Stimulated activated CD4-positive, alpha-beta T cell treated with anti-CD3 and anti-CD28 coated beads, Interleukin-12 subunit alpha, Interleukin-12 subunit beta, amount 100 ng/mL, for 4 hours (primary cell): ENCODE measurements at regions not wholly inside any gene's neighbourhood (a gene's known extent, or its start where the extent isn't known, plus 50 kb on each side); places are given as distances from the start of the nearest gene placed in this dataset.

Source experiments
- DNase-seq: peaks from one replicate; pipeline ENCODE4 v3.0.0-alpha.2; 2020

DNA sequence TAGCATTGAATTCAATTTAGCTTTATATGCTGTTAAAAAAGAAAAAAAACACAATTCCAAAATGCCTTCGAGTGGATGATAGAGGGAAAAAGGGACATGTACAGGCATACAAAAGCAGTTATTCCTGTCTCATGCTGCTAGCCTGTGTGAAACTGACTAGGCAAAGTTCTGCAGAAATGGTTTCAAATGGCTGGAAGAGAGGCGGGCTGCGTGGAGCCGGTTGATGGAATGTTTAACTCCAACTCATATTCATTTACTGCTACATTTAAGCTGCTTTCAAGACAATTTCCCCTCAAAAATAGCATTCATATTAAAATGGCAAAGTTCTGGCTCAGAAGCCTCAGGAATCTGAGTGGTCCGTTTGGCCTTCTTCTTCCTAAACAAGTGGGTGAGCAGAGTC is 143.8 kb upstream of the PPARGC1A start:
- no peak for DNase-seq

DNA sequence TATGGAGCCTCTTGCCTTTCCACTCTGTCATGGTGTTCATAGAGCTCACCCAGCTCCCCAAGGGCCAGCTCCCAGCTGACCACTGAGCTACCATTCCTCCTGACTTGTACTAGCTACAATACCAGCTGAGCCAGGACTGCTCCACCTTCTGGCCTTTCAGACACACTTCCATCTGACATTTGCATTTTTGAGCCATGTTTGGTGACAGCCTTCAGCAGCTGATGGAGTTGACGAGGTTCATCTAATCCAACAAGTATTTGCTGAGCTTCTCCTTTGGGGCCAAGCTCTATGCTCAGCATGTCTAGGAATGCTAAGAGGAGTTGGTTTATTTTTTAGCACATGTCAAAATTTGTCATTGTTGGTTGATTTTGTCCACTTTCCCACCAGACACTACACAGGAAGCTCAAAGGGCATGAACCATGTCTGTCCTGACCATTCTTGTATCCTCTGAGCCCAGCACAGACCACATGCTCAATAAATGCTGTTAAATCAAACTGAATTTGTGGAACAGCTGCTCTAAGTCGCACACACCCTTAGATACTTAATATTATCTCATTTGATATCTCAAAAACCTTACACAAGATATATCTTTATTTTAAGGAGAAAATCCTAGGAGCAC is 142.6 kb upstream of the PPARGC1A start:
- no peak for DNase-seq

DNA sequence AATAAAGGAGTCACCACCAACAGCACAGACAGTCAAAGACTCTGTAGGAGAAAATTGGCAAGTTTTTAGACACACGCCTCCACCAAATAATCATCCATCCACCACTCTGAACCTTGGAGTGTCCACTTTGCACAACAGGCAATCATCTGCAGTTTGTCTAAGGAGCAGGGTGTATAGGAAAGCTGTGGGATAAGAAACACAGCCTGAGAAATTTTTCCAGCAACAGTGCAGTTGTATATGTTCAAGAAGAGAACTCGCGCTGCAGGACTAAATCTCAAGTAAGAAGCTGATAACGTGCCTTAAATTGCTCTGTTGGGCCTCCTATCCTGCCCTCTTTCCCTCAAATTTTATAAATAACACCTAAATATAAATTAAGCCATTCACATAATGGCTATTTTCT is 136.7 kb upstream of the PPARGC1A start:
- no peak for DNase-seq

DNA sequence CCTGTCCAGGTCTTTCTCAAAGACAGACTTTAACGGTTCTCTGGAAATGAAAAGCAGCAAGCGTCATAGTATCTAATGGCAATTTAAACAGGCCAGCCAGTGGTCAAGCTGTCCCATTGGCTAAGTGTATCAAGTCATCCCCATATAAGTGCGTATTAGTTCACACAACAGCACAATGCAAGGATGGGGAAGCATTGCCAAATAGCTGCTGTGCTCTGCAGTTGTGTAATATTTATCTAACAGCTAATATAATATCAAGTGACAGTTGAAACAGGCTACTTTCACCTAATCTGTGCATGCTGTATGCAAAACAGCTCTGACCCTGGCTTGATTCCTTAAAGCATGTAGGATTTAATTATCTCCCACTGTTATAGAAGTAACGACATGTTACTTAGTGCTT is 134.8 kb upstream of the PPARGC1A start:
- DNase-seq = no peak

DNA sequence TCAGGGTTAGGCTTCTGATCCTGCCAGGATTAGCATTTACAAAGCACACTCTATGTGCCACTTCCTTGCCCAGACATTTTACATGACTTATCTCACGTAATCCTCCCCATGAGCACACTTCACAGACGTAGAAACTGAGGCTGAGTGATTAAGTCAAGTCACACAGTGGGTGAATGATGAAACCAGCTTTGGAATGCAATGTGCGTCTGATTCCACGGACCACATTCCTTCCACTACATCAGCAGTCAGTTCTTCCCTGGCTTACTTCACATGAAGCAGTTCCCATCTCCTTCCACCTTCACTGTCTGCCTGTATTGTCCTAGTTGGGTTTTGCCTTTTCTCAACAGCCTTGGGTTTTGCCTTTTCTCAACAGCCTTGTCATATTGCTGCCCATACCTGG is 134.3 kb upstream of the PPARGC1A start:
- no peak for DNase-seq

DNA sequence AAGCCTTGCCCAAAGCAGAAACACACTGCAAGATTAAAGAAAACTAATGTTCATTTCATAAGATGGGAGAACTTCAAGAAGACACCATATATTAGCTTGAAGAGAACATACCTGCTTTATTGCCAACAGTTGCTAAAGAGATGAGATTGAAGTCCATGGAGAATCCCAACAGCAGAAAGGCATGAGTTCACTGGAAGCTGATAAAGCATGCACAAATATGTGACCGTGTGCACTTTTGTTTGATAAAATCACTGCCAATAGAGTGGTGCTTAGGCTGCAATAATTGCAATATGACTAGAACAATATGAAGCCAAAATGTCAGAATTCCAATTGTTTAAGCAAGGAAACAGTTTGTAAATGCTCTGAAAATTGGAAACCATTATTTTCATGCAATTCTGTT is 125.9 kb upstream of the PPARGC1A start:
- DNase-seq = no peak

DNA sequence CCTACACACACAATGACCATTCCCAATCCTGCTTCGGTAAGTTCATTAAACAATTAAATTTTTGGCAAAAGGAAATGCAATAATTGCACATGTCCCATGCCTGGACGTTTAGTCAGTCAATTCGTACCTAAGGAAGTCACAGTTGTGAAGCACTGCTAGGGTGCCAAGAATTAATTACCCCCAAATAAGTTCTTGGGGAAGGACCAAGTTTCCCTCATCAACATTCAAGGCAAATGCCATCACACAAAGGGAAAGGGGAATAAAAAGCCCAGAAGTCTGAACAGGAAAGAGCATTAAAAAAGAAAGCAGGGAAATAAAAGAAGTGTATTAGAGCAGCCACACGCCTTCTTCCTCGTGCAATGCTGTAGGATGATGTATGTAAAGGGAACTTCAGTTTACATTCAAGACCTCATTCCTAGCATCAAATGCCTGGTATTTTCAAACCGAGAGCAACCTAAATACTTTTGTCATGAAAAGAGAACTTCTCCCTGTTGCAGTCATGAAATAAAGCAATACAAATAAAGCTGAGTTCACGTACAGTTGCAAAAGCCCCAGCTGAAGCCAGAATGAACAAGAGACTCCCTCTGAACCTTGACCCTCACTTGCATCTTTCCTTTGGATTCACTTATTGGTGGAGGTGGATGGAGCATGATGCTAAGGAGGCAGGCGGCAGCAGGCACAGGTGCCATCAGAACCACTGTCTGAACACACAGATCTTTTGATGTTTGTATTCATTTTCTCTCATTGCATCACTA is 124.0 kb upstream of the PPARGC1A start:
- no peak for DNase-seq

DNA sequence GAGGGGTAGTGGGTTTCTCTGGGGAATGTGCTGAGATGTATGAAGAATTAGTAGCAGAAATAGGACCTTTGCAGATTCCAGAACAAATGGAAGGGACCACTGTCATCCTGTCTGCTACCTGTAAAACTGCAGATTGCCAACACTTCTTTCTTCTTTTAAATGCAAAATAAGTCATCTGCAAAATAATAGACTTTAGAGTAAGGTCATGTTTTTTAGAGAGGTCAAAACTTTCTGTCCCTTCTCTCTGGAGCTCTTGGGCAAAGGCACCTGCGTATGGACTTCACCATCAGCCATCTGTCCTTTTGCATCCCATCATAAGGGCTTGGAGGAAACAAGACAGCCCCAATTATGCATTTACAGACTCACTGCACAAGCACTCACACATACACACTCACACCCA is 121.1 kb upstream of the PPARGC1A start:
- no peak for DNase-seq

DNA sequence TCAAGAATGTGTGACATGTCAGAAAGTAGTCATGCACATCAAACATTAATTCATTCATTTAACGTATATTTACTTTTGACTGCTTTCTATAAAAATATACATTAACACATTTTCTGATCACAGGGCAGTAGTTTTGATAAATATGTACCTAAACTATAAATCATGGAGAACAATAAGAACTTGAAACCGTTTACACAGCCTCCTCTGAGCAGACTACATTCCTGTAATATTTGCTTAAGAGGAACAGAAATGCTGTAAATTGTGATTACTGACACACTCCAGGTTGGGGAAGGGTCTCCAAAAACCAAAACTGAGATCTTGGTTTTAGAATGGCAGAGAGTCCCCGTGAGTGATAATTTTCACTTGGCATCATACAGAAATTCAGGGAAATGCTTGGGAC is 120.7 kb upstream of the PPARGC1A start:
- DNase-seq = no peak

DNA sequence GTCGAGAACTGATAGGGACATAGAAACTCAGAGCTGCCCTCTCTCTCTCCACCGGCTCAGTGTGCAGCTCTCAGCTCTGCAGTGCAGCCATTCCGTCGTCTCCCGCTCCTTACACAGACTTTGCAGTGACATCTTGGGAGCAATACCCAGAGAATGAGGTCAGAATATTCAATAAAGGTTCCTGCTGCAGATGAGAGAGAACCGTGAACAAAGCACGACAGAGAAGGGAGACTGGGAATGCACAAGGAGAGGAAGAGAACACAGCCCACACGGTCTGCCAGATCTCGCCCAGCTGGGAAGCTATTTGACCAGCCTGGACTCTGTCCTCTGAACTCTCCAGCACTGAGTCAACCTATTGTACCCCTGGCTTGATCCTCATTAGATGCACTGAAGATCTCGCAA is 118.0 kb upstream of the PPARGC1A start:
- DNase-seq = no peak

DNA sequence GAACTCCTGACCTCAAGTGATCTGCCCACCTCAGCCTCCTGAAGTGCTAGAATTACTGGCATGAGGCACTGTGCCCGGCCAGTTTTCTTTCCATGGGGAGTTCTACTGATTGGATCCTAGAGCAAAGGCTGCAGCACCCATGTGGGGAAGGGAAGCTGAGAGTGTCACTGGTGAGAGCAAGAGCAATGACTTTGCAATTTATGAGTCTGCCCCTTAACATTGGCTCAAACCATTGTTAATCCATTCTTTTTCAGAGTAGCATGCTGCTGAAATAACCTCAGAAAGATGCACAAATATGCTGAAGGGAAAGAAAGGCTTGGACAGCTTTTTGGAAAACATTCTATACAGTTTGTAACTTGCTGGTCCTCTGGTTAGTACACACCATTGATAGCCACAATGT is 116.4 kb upstream of the PPARGC1A start:
- DNase-seq = no peak

DNA sequence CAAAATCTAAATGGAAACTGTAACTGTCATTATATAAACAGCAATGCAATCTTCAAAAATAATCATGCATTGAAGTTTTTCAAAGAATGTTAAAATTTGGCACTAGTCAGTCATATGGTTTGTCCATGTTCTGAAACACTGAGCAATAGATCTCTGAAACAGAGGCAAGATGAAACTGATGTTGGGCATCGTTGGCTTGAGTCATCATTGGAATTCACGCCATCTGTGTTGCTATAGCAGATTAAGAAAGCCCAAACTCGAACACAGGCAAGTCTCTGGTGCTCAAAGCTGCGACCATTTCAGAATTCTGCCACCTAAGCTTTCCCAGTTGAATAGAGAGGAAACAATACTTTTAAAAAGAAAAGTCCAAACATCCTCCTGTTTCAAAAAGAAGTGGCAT is 114.1 kb upstream of the PPARGC1A start:
- no peak for DNase-seq

DNA sequence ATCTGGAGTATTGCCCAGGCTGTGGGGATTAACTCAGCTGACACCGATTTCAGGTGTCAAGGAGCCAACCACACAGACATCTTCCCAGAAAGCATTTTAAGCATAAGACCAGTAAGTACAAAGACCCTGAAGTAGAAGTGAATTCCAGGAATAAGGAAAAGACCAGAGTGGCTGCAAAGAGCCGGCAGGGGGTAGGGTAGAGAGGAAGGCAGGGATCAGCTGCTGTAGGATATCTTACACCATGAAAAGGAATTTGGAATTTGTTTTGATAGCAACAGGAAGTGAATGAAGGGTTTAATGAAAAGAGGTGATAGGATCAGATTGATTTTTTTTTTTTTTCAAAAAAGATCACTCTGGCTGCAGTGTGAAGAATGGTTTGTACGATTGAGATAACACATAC is 113.6 kb upstream of the PPARGC1A start:
- DNase-seq = no peak

DNA sequence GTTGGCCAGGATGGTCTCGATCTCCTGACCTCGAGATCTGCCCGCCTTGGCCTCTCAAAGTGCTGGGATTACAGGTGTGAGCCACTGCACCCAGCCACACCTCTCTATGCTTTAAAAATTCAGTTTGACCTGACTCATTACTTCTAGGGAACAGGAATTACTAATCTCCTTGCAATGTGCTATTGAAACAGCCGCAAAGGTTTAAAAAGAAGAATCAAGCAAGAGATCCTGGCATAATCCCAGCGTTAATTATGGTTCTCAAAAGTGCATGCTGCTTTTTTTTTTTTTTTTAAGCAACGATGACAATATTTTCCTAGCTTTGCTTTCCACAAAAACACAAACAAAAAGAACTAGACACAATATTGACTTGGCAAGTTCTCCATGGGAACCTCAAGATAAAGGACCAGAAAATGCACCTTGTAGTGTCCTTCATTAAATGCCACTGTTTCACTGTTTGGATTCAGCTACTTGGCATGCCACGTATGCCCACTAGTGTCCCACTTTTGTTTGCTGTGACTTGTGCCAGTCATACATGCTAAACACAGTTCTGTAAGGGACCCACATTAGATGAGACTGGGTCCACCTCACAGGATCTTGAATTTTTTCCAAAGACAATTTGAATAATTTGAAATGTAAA is 112.6 kb upstream of the PPARGC1A start:
- DNase-seq = no peak

DNA sequence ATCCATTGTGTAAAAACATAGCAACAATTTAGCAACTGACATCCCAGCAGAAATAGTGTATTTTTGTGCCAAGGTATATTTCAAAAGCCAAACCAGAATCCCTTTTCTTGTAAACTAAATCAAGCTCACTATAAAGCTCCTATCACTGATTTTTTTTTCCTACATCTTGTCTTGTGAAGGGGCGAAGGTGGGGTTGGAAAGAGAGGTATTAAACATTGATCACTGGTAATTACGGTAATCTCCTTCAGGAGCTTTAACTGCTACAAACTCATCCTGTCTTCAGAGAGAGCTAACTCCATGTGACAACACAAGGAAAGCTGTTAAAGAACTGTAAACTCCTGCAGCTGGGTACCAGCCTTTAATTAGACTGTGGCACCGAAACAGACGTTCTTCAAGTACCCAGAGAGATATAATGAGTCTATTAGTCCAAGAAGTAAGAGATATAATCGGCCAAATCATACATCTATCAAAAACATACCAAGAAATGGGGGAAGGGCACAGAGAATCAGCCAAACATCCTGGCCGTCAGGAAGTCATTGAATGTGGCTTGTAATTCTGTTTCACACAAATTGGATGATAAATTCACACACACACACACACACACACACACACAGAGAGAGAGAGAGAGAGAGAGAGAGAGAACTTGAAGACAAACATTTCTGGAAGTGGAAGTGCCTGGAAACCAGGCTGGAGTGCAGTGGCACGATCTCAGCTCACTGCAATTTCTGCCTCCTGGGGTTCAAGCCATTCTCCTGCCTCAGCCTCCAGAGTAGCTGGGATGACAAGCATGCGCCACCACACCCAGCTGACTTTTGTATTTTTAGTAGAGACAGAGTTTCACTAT is 111.9 kb upstream of the PPARGC1A start:
- DNase-seq = no peak

DNA sequence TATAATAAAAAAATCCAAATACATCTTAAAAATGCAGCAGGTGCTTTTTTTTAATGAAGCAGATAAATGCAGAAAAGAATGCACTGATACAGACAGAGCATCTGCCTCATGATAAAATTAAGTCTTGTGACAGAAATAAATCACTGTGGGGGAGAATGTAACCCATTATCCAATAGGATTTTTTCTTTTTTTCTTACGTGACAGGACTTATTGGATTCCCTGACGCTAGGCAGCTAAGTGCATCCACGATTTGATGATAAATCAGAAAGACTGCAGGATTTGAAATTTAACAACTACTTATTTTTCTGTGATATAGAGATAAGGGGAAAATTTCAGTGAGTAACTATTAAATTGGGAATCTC is 110.6 kb upstream of the PPARGC1A start:
- no peak for DNase-seq

DNA sequence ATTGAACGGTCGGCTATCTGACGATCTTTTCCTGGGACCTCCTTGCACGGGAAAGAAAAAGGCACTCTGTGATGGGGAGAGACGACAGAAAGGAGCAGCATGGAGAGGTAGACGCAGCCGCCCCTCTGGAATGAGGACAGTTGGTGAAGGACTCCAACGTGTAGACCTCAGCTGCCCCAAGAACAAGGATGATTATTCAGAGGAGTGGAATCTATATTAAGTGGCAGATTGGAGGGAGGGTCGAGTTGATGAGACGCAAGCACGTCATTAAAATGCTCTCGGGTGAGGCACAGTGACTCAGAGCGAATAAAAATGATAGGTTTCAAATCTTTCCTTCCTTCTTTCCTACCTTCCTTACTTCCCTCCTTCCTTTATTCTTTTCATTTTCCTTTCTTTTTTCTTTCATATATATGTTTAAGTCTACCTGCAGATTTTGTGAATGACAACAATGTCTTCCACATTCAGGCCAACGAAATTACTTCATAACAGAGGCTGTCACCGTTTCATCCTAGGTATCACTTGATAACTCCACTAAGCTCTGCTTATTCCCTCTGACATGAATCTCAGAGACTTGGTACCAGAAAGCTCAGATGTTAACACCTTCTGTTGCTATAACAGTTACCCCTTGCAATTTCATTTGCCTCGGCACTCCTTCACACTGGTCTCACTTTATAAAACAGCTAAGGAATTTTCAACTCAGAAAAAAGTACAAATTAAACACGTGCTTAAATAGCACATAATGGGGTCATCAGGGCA is 110.0 kb upstream of the PPARGC1A start:
- no peak for DNase-seq

DNA sequence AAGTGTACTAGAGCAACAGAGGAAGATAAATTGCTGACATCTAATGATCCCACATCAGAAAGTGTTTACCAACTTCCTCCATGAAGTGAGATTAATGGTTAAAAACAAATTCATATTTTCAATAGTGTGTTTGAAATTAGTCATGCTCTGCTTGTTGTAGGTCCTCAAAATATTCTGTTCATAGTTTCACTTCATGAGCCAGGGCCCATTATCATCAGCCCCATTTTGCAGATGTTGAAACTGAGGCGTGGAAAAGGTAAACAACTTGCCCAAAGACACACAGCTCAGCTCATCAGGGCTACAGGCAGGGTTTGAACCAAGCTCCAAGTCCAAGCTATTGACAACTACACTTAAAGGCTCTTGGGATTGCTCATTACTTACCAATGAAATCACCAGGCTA is 103.5 kb upstream of the PPARGC1A start:
- no peak for DNase-seq

DNA sequence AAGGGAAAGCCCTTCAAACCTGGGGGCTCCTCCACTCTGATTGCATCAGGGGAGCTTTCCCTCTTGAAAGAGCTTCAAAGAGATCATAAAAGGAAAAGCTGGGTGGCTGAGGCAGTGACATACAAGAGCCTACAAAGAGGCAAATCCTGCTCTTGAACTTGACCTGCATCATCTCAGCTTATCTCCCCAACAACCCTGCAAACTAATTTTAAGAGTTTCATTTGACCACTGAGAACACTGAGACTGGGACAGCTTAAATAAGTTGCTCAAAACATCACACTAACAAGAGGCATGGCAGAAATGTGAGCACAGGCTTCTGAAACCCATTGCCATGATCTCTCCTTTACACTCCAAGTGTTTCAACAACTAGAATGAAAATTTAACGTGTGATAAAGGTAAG is 101.6 kb upstream of the PPARGC1A start:
- DNase-seq = no peak

DNA sequence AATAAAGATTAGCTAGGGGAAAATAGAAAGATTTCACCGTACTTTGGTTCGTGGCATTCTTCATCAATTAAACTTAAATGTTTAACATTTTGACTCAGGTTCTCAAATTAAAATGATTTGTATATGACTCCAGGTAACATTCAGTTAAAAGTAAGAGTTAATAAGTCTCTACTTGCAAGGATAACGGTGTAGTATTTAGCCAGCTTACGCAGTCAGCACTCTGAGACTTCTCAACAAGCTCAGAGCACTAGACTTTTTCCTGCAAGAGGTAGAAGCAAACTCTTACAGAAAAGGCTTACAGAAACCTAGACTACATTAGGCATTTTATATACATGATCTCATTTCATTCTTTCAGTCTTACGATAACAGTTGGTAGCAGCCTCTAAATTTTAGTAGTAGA is 96.4 kb upstream of the PPARGC1A start:
- DNase-seq = no peak

DNA sequence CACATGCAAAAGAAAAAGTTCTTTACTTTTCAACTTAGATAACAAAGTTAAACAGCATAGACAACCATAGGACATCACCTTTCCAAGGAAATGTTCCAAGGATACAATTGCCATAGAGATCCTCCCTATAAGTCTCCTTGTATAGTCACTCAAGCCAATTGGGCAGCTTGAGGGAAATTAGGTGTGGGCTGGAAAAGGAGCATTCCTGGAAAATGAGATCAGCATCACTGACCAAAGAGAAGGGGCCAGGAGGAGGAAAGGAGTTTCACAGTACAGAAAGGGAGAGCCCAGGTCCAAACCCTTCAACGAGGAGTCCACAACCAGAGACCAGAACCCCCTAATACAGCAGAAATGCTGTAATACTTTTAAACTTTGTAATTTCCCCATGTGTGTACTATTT is 91.5 kb upstream of the PPARGC1A start:
- no peak for DNase-seq

DNA sequence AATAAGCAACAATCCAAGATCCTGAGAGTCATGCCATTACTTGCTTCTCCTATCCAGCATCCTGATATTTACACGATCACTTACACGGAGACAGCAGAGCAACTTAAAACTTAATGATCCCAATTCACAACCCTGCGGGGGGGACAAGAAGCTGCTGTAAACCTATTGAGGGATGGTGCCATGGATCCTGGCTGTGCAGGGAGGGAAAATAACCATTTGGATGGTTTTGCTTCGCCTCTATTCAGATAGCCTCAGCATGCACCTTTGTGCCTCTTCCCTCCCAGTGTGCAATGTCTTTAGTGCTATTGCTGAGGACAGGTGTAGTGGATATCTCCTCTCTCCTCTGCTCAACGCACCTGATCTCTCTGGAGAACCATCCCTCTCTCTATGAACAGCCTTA is 89.7 kb upstream of the PPARGC1A start:
- no peak for DNase-seq

DNA sequence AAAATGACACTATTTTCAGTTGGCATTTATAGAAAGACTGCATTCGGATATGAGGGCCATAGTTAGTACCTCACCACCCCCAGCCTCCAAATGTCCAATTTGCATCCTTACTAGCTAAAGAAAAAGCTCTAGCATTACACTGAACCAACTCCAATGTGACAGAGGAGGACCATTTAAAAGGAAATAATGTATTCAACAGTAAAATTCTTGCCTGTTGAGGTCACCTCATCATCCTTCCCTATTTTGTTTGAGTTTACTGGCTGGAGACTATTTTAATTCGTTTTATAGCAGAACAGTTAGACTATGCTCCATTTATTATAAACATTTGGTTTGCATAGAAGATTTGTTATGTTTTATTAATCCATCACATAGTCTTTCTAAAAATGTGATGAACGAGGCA is 88.2 kb upstream of the PPARGC1A start:
- DNase-seq = no peak
